Left forelimb (tissue), 1 donor: ENCODE measurements at regions not wholly inside any gene's neighbourhood (a gene's known extent, or its start where the extent isn't known, plus 50 kb on each side); places are given as distances from the start of the nearest gene placed in this dataset.

Experiments
- DNase-seq: peaks from one replicate; pipeline ENCODE4 v3.0.0-alpha.2; 2018; ENCODE audit warnings: low spot score

DNA sequence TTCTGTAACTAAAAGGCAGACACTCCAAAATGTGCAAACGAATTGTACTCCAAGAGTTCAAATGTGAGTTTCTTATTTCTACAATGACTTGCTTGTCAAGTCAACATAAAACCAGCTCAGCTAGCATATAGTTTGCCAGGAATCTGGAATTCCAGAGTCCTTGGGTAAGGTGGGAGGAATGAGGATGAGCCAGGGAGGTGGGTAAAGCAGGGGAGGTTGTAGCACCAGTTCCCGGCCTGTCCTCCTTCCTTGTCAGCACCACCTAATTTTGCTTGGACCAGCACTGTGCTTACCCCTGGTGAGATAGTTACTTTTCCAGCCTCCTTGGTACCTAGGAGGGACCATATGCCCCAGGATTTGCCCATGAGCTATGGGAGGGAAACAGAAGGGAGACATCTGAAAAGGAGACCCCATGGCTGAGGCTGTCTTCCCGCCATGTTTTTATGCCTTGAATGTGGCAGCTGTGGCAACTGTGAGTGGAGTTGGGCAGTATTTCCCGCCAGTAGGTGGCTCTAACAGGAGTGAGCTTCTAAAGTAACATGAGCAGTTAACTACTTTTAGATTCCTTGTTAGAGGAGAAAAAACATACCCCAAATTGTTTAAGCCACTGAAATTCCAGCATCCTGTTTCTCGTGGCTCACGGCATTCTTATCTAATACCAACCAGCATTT is 302.5 kb downstream of the TENT4A start:
- no peak for DNase-seq

GRCh38 chr5:7016999-7017747 is 303.9 kb downstream of the TENT4A start:
- no peak for DNase-seq

GRCh38 chr5:7018198-7018597 is 305.0 kb downstream of the TENT4A start:
- DNase-seq, result no peak

GRCh38 chr5:7018601-7019000 is 305.4 kb downstream of the TENT4A start:
- no peak for DNase-seq

DNA sequence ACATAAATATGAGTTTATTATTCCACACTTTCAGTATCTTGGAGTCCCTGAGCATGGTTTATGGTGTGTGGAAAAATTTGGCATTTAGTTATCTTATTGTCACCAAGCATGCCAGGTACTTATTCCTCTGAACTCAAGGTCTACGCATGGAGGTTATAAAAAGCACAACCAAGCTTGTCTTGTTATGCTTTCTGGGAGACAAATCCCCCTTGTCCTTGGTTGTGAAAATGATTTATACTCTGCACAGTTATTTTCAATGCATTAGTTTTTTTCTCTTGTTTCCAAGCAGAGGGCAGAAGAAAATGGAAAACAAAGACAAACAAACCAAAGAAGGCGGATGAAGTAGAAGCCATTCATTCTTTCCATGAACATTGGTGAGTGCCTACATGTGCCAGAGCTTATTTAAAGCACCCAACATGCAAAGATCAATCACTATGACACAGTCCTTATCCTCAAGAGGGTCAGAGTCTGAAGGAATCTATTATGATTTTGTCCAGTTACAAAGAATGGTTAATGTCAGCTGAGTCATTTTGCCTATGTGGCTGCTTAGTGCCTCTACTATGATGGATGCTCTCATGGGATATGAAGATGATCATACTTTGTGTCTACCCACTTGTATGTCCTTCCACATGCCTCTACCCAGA is 323.1 kb downstream of the TENT4A start:
- DNase-seq, result no peak

DNA sequence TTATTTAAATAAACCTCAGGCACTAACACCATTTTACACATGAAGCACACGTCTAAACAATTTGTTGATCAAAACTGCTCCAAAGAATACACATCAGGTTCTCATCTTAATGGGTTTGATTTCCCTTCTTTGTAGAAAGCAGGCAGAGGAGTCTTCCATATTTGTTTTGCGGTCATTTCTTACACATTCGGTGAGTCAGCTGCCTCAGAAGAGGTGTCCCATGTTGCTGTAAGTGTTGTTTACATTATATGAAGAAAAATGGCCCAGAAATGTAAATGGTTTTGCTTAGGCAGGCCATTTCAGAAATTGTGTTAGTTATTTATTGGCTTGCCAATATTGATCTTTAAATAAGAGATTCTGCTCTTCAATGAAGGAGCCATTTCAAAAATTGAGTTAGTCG is 325.8 kb downstream of the TENT4A start:
- DNase-seq, result no peak

GRCh38 chr5:7040111-7040510 is 326.9 kb downstream of the TENT4A start:
- no peak for DNase-seq

DNA sequence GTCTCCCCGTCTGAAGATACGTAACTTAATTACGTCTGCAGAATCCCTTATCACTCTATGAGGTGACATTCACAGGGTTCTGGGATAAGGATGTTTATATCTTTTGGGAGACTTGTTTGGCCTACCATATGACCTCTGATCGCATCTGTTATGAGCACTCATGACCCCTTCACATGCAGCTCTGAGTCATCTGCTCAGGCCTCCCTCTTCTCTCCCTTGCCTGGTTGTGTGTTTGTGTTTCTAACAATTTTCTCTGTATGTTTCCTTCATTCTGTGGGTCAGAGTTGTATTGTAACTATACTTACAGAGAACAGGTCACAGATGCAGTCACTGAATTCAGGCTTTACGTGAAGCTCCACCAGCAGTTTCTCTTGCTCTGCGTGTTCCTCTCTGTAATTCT is 330.6 kb downstream of the TENT4A start:
- no peak for DNase-seq

GRCh38 chr5:7047511-7048261 is 334.5 kb downstream of the TENT4A start:
- no peak for DNase-seq

GRCh38 chr5:7050986-7051385 is 337.8 kb downstream of the TENT4A start:
- DNase-seq, result no peak

- no peak for DNase-seq
These were observed 339.9 kb downstream of the TENT4A start for GRCh38 chr5:7053125-7053524.

- DNase-seq, result no peak
These were observed 340.4 kb downstream of the TENT4A start for GRCh38 chr5:7053528-7054209.

- no peak for DNase-seq
These were observed 329.3 kb upstream of the ADCY2 start for GRCh38 chr5:7066471-7067235.

DNA sequence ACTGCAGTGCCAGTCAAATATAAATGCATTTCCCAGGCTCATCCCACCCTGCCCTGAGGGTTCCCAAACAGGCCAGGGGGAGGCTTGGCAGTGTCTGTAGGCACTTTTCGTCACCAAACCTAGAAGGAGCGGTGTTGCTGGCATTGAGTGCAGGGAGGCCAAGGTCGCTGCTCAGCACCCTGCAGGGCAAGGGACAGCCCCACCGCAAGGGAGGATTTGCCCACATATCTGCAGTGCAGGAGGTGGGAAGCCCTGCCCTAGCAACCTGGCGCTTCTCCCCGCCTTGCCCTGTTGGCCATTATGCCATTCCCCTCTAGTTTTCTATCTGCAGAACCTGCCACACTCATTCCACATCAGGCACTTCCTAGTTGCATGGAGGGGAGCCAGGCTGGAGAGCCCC is 327.8 kb upstream of the ADCY2 start:
- no peak for DNase-seq

GRCh38 chr5:7068899-7069298 is 327.0 kb upstream of the ADCY2 start:
- DNase-seq, result no peak

DNA sequence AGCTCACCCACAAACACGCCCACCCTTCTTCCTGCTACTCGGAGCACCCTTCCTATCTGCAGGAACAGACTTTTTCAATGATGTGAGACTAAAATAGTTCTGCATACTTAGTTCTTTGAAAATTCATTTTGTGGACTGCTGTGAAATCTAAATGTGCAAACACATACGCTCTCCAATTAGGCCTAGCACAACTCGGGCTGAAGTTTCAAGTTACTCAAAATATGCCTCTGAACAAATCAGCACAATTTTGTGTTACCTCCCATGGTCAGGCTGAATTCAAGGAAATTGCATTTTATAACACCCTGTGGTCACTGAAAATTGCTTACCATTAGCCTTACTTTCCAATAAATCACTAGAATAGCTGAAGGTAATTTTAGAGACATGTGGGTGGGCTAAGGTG is 323.8 kb upstream of the ADCY2 start:
- DNase-seq, result no peak

GRCh38 chr5:7073666-7074065 is 322.3 kb upstream of the ADCY2 start:
- no peak for DNase-seq

- no peak for DNase-seq
These were observed 321.8 kb upstream of the ADCY2 start for GRCh38 chr5:7074176-7074575.

GRCh38 chr5:7075470-7075869 is 320.5 kb upstream of the ADCY2 start:
- no peak for DNase-seq

GRCh38 chr5:7078101-7078500 is 317.8 kb upstream of the ADCY2 start:
- no peak for DNase-seq

GRCh38 chr5:7078901-7079300 is 317.0 kb upstream of the ADCY2 start:
- no peak for DNase-seq
